OCI-LY3 (cell line): ENCODE measurements at regions not wholly inside any gene's neighbourhood (a gene's known extent, or its start where the extent isn't known, plus 50 kb on each side); places are given as distances from the start of the nearest gene placed in this dataset.

Source experiments
- CTCF ChIP-seq: fragments of 200-600, 300-600 bp; sonication (generic); IDR thresholded peaks from 2 replicates; pipeline ENCODE4 v1.5.1; 2014; ENCODE audit warnings: antibody characterized with exemption, low read length, low read depth
- EZH2phosphoT487 ChIP-seq: fragments of 200-600 bp; shearing (Covaris generic); IDR thresholded peaks from 2 replicates; pipeline ENCODE4 v1.6.1; 2018; ENCODE audit warnings: antibody characterized with exemption, mixed run types, low read depth

GRCh38 chr1:235015291-235015985 is 113.2 kb downstream of the TOMM20 start:
- TF ChIP-seq CTCF = no peak
- 0 out of 2 replicates have a peak, but pooled peaks have one; percentile 39 for TF ChIP-seq EZH2phosphoT487
